Bronchial epithelial cell (primary cell): ENCODE measurements at regions not wholly inside any gene's neighbourhood (a gene's known extent, or its start where the extent isn't known, plus 50 kb on each side); places are given as distances from the start of the nearest gene placed in this dataset.

Source experiments
- DNase-seq: peaks from one replicate; pipeline ENCODE4 v3.0.0-alpha.2; 2010; ENCODE audit warnings: low read depth
- FAIRE-seq: peaks from 2 replicates; lab custom pipeline; 2011; peaks lifted over from hg19 to GRCh38; lab: Jason Lieb, UNC
- H3K27me3 ChIP-seq: 2 replicates; pipeline ENCODE4 v1.5.1; 2011; ENCODE audit warnings: low read length; ENCODE audit not compliant: control insufficient read depth, insufficient read depth
- H3K36me3 ChIP-seq: 2 replicates; pipeline ENCODE4 v1.5.1; 2011; ENCODE audit warnings: low read length; ENCODE audit not compliant: control insufficient read depth, insufficient read depth
- H3K4me3 ChIP-seq: 2 replicates; pipeline ENCODE4 v1.5.1; 2011; ENCODE audit warnings: mild to moderate bottlenecking, low read depth, low read length, control low read depth
- CTCF ChIP-seq: IDR thresholded peaks from 2 replicates; pipeline ENCODE4 v1.5.1; 2011; ENCODE audit warnings: mild to moderate bottlenecking, moderate library complexity, low read length, control low read depth, inconsistent platforms; ENCODE audit not compliant: insufficient read depth, severe bottlenecking

- Histone ChIP-seq H3K36me3 (no peaks in the 10 kb centered on the region), H3K4me3 (no peak overlapping the region), H3K27me3 (no peaks in the 10 kb centered on the region)
- FAIRE-seq, result no peak
- DNase-seq, result peak; percentile 27
- TF ChIP-seq CTCF, result no peak
Measured at GRCh38 chr6:137767911-137768690, 99.0 kb upstream of the TNFAIP3 start.

GRCh38 chr6:137768935-137769334 is 98.1 kb upstream of the TNFAIP3 start:
- TF ChIP-seq CTCF, result no peak
- H3K4me3 ChIP-seq, result no peak overlapping the region
- no peaks in the 10 kb centered on the region for H3K27me3 ChIP-seq
- no peak for FAIRE-seq
- peak; percentile 60 for DNase-seq
- no peaks in the 10 kb centered on the region for H3K36me3 ChIP-seq

GRCh38 chr6:137769797-137770362 is 97.2 kb upstream of the TNFAIP3 start:
- no peak overlapping the region for H3K4me3 ChIP-seq
- no peak for FAIRE-seq
- no peaks in the 10 kb centered on the region for H3K36me3 ChIP-seq
- H3K27me3 ChIP-seq, result no peaks in the 10 kb centered on the region
- no peak for DNase-seq
- no peak for TF ChIP-seq CTCF

GRCh38 chr6:137772541-137773250 is 94.4 kb upstream of the TNFAIP3 start:
- no peak for TF ChIP-seq CTCF
- H3K36me3 ChIP-seq, result no peaks in the 10 kb centered on the region
- no peak overlapping the region for H3K4me3 ChIP-seq
- H3K27me3 ChIP-seq, result no peaks in the 10 kb centered on the region
- DNase-seq, result no peak
- no peak for FAIRE-seq

GRCh38 chr6:137775227-137775626 is 91.8 kb upstream of the TNFAIP3 start:
- DNase-seq (peak; percentile 79), FAIRE-seq (no peak)
- Histone ChIP-seq H3K27me3 (no peaks in the 10 kb centered on the region), H3K36me3 (no peaks in the 10 kb centered on the region), H3K4me3 (no peak overlapping the region)
- no peak for TF ChIP-seq CTCF
